HG03442 (cell line): ENCODE measurements at regions not wholly inside any gene's neighbourhood (a gene's known extent, or its start where the extent isn't known, plus 50 kb on each side); places are given as distances from the start of the nearest gene placed in this dataset.
"Not testable (repeated sequence)": the region's sequence is repeated elsewhere in the genome, so short reads cannot be mapped to it uniquely, and the experiment has no call there.

Experiments used
- ATAC-seq: cut with Tn5 transposase; IDR thresholded peaks from one replicate; pipeline ENCODE4 v1.9.1; 2021; ENCODE audit warnings: mild to moderate bottlenecking, moderate library complexity; ENCODE audit not compliant: unreplicated experiment

- ATAC-seq: no peak
Observed at GRCh38 chr16:5965321-5965720, 867.7 kb upstream of the EEF2KMT start.

- no peak for ATAC-seq
Observed at GRCh38 chr16:5951486-5951885, 853.9 kb upstream of the EEF2KMT start.

DNA sequence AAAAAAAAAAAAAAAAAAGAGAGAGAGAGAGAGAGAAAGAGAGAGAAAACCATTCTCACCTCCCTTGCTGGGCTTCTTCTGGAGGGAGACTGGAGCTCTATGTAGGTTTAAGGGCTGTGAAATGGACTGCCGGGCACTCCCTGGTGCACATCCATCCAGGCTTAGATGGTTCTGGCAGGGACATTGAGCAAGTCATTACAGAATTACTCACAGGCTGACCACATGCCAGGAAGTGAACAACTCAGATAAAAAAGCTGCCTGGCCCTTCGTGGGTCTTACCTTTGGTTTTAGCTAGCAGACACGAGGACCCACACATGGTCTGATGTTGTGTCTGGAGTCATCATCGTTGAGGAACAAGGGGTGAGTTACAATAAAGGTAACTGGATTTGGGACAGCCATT is 847.4 kb upstream of the EEF2KMT start:
- no peak for ATAC-seq

DNA sequence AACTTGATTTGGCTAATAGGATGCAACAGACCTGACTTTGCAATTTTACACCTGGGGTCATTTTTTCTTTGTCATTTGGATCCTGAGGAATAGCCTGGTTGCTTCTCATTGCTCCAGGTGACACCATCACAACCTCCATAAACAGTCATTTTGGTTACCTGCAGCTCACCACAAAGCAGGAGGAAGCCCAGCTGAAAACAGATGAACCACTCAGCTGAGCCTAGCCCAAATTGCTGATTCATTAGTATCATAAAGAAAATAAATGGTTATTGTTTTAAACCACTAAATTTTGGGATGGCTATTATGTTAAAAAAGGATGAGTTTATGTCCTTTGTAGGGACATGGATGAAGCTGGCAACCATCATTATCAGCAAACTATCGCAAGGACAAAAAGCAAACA is 841.0 kb upstream of the EEF2KMT start:
- no peak for ATAC-seq

DNA sequence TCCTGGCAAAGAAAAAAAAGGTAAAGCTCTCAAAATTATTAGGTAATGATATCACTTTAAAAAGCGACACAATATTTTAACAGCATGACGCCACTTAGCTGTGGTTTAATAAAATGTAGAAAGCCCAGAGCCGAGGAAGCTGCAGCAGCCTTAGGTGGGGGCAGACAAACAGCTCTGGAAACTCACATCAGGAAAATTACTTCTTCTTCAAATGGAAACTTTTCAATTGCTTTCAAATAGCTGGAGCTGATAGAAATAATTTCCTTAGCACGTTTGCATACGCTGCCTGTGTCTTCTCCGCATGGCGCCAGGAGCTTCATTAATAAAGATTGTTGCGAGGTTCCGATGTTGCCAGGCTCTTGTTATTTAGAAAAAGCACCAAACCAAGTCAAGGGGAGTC is 835.3 kb upstream of the EEF2KMT start:
- ATAC-seq: no peak

DNA sequence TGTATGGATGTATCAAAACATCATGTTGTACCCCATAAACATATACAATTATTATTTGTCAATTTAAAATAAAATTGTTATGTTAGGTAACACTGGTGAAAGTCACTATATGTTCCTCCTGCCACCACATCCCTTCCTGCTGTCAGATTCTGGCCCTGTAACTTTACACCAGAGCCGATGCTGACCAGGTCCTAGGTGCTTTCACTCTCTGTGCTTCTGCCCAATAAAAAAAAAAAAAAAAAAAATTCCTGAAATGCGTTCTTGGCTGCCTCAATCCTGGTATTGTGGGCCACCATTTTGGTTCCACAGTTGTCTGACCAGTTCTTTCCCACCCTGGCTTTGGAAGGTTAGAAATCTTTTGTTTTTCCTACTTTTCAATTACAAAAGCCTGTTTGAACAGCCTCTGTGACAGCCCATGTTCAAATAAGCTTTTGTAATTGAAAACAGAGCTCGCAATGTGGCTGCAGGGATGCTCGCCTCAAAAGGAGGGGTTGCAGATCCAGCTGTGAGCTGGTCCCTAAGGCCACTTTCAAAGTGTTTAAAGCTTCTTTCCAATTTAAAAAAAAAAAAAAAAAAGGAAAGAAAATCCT is 831.0 kb upstream of the EEF2KMT start:
- ATAC-seq: no peak

- ATAC-seq: no peak
Observed at GRCh38 chr16:5925850-5926249, 828.3 kb upstream of the EEF2KMT start.

DNA sequence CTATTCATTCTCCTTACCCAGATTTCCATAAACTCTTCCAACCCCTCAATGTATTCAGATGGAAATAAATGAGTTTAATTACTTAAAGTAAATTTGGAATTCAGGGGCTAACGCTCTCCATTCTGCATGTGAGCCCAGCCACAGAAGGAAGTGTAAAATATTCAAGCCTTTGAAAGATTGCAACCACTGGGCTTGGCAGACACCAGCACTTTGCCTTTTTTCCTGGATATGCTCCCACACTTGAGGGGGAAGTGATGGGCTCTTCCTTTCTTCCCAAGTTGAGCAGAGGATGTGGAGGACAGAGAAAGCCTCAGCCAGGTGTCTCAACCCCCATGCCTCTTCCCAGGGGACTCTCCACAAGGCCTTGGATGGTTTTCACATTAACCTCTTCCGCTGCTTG is 825.1 kb upstream of the EEF2KMT start:
- ATAC-seq: no peak

DNA sequence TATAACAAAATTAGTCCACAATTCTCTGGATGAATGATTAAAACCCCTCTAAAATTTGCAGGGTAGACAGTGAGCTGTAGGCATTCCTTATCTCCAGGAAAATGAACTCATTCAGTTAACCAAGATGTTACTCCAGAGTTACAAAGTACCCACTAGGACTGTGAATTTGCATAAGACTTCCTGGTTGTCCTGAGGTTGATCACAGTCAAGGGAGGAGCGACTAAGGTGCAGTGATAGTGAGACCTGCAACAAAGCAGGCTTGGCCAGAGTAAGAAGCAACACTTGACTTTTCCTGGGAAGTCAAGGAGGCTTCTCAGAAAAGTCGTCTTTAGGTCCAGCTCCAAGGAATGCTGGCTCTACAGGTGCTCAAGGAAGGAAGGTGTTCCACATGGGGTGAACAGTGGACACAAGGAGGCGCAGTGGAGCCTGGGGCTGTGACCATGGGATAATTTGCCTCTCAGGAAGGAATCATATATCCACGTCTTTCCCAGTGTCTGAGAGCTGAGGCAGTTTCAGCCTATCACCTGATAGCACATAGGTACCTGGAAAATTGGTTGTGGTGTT is 821.1 kb upstream of the EEF2KMT start:
- ATAC-seq: no peak

GRCh38 chr16:5917436-5918195 is 820.0 kb upstream of the EEF2KMT start:
- ATAC-seq: no peak

GRCh38 chr16:5916711-5917191 is 819.2 kb upstream of the EEF2KMT start:
- no peak for ATAC-seq

GRCh38 chr16:5911241-5911640 is 813.6 kb upstream of the EEF2KMT start:
- no peak for ATAC-seq

DNA sequence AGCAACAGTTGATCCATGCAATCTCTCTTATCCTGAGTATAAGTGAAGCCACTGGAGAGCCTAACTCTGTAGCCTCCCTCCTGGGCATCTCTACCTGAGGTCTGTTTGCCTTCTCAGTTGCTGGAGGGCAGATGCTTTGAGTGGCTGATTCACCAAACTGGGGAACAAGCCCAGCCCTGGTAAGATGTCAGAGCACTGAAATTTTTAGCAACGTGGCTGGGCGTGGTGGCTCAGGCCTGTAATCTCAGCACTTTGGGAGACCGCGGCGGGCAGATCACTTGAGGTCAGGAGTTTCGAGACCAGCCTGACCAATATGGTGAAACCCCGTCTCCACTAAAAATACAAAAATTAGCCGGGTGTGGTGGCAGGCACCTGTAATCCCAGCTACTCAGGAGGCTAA is 812.0 kb upstream of the EEF2KMT start:
- ATAC-seq: not testable (repeated sequence)

- ATAC-seq: no peak
Observed at GRCh38 chr16:5907544-5907943, 809.9 kb upstream of the EEF2KMT start.

DNA sequence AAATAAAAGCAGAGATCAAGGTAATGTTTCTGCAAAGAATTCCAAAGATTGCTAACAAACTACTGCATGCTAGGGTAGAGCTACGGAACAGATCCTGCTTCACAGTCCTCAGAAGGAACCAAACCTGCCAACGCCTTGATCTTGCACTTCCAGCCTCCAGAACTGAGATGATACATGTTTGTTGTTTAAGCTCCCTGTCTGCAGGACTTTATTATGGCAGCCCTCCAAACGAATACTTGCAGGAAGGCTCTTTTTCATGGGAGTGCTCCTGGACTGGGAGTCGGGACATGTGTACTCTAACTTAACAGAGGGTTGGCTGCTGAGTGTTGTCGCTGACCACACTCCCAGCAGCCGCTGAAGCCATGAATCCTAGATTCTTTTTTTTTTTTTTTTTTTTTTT is 808.8 kb upstream of the EEF2KMT start:
- ATAC-seq: no peak

DNA sequence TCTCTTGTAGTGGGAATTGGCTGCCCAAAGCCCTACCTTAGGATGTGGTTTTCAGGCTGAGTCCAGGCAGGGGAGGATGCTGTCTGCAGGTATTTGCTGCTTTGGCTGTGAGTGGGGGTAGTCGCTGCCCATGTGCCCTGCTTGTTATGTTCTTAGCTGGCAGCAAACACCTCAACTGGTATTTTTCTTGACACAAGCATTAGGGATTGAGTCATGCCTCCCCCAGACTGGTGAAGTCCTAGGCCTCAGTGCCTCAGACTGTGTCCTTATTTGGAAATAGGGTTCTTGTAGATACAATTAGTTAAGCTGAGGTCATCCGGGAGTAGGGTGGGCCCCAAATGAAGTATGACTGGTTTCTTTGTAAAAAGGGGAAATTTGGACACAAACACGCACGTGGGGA is 808.3 kb upstream of the EEF2KMT start:
- ATAC-seq: no peak

DNA sequence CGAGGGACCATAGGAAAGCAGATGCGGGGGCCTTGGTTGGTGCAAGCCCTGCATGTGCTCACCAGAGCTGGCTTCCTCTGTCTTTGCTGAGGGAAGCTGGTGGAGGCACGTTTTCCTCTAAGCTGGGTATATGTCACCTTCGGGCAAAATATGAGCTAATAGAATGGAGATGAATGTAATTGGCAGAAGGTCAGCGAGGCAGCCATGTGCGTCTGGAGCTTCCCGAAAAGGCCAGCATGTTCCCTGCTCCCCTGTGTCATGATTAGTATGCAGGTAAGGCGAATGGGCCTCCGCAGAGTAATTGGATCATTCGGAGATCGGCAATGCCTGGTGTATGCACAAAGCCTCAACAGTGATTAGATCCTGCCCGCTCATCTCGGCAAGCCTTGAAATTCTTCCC is 806.2 kb upstream of the EEF2KMT start:
- ATAC-seq: no peak

DNA sequence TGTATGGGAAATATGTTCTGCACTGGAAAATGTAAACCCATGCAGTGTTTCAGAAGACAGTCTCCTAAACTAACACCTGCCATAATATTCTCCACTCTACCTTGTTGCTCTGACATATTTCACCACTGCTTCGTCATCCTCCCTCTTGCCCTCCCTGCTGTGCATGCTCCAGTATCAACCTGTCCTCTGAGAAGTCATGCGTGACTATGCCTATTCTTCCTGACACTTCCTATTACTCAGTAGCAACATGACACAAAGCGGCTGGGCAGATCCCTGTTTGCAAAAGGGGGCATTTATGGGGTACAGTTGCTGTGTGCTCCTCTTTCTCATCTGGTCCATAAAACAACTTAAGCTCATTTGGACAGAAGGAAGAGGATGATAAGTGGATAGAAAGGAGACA is 805.6 kb upstream of the EEF2KMT start:
- ATAC-seq: no peak

DNA sequence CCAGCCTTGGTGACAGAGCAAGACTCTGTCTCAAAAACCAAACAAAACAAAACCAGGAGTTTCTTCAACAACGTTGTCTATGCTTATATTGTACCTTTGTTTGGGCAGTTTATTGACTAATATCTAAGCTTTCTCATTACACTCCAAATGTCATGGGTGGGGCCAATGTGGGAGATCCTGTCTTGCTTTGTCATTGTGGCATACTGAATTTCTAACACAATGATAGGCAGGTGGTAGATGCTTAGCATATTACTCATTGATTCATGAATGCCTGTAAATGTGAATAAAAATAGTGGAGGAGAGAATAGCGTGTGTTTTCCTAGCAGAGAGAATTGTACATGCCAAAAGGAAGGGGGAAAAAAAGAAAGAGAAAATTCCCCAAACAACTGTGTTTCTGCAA is 802.5 kb upstream of the EEF2KMT start:
- ATAC-seq: no peak

GRCh38 chr16:5895976-5896375 is 798.4 kb upstream of the EEF2KMT start:
- ATAC-seq: no peak

DNA sequence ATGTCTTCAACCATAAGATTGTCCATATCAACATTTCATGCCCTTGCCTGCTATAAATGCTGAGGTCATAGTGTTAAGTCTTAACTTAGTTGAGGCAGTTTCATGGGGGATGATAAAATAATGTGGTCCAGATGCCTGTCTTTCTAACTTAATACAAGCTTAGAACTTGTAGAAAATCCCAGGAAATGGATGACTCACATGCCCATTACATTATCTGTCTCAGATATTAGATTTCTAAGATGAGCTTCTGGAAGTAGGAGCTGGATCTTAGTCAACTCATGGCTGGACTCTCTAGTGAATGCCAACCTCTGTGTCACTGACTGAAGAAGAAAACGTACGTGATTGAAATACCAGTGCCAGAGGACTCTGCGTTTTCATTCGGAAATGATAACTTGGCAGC is 797.5 kb upstream of the EEF2KMT start:
- no peak for ATAC-seq

- ATAC-seq: no peak
Observed at GRCh38 chr16:5891296-5891695, 793.7 kb upstream of the EEF2KMT start.
